ENCODE measurements at regions not wholly inside any gene's neighbourhood (a gene's known extent, or its start where the extent isn't known, plus 50 kb on each side); places are given as distances from the start of the nearest gene placed in this dataset.
A peak's percentile ranks its signal among the peaks of the same experiment; 100 is the strongest.

GRCh38 chr6:105982761-105983540 lies 103.2 kb upstream of the PRDM1 start:
- DNase-seq, result no peak
- Histone ChIP-seq H3K4me3 (ENCODE audit: low read depth in 2 of 2, low read length in 1 of 2) (no peak overlapping the region), H3K79me2 (ENCODE audit: insufficient read depth) (no peaks in the 10 kb centered on the region), H3K4me2 (no peak overlapping the region), H3K9ac (no peak overlapping the region), H2AFZ (ENCODE audit: low read depth) (no peak overlapping the region), H3K4me1 (ENCODE audit: control insufficient read depth in 1 of 2, insufficient read depth in 2 of 2, low read depth in 1 of 2, low read length in 1 of 2) (peaks cover 0 to 6% of the 10 kb centered on the region in 2 experiments; a peak in 1 of 4 replicates), H3K27me3 (ENCODE audit: insufficient read depth) (no peaks in the 10 kb centered on the region), H3K36me3 (replicated peaks in 1 of 2; ENCODE audit: control insufficient read depth in 1 of 2, insufficient read depth in 2 of 2, low read length in 1 of 2) (no peaks in the 10 kb centered on the region), H3K9me3 (no peaks in the 10 kb centered on the region), H3K27ac (ENCODE audit: low read depth in 2 of 2, low read length in 1 of 2) (no peak overlapping the region), H4K20me1 (ENCODE audit: insufficient read depth) (no peaks in the 10 kb centered on the region), H3K9me2 (no peaks in the 10 kb centered on the region), H3F3A (replicated peaks; ENCODE audit: insufficient read depth) (peaks cover 4% of the 10 kb centered on the region)
- ChIA-PET POLR2A (no interaction called here), CTCF (no interaction called here)
- WGBS (ENCODE audit: low lambda C conversion rate), result 56% methylated on average over 2 of the region's 2 CpGs
- TF ChIP-seq FOXJ3 (CRISPR knock-in tag; IDR thresholded peaks at IDR 0.05) (no peak), TCF12 (IDR thresholded peaks at IDR 0.05) (no peak), FOXM1 (IDR thresholded peaks at IDR 0.05; ENCODE audit: low read depth) (no peak), EP300 (IDR thresholded peaks at IDR 0.05; ENCODE audit: borderline replicate concordance in 1 of 2, low read depth in 1 of 2, low read length in 1 of 2) (no peak), RXRA (IDR thresholded peaks at IDR 0.05; ENCODE audit: borderline replicate concordance, low read depth) (no peak), NRF1 (IDR thresholded peaks at IDR 0.05; ENCODE audit: low read depth, low read length) (no peak), FOSL2 (IDR thresholded peaks at IDR 0.05; ENCODE audit: borderline replicate concordance, low read depth) (no peak), YY1 (IDR thresholded peaks at IDR 0.05; ENCODE audit: low read depth) (no peak), MXI1 (IDR thresholded peaks at IDR 0.05; ENCODE audit: low read depth, low read length) (no peak), RFX5 (IDR thresholded peaks at IDR 0.05; ENCODE audit: low read length) (no peak), GABPA (IDR thresholded peaks at IDR 0.05; ENCODE audit: low read depth) (no peak)
- TF ChIP-seq, protein P1, sequence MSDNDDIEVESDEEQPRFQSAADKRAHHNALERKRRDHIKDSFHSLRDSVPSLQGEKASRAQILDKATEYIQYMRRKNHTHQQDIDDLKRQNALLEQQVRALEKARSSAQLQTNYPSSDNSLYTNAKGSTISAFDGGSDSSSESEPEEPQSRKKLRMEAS (IDR thresholded peaks at IDR 0.05; ENCODE audit: low read depth), result no peak
- TF ChIP-seq, protein P2, sequence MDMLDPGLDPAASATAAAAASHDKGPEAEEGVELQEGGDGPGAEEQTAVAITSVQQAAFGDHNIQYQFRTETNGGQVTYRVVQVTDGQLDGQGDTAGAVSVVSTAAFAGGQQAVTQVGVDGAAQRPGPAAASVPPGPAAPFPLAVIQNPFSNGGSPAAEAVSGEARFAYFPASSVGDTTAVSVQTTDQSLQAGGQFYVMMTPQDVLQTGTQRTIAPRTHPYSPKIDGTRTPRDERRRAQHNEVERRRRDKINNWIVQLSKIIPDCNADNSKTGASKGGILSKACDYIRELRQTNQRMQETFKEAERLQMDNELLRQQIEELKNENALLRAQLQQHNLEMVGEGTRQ (IDR thresholded peaks at IDR 0.05; ENCODE audit: borderline replicate concordance, low read depth, low read length), result no peak
- TF ChIP-seq, protein P3, sequence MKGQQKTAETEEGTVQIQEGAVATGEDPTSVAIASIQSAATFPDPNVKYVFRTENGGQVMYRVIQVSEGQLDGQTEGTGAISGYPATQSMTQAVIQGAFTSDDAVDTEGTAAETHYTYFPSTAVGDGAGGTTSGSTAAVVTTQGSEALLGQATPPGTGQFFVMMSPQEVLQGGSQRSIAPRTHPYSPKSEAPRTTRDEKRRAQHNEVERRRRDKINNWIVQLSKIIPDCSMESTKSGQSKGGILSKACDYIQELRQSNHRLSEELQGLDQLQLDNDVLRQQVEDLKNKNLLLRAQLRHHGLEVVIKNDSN (IDR thresholded peaks at IDR 0.05; ENCODE audit: borderline replicate concordance, low read depth), result no peak

- Histone ChIP-seq H3K79me2 (ENCODE audit: insufficient read depth) (no peaks in the 10 kb centered on the region), H3K36me3 (replicated peaks in 1 of 2; ENCODE audit: control insufficient read depth in 1 of 2, insufficient read depth in 2 of 2, low read length in 1 of 2) (no peaks in the 10 kb centered on the region), H4K20me1 (ENCODE audit: insufficient read depth) (no peaks in the 10 kb centered on the region), H3F3A (replicated peaks; ENCODE audit: insufficient read depth) (peaks cover 4% of the 10 kb centered on the region), H3K9me3 (no peaks in the 10 kb centered on the region), H3K9me2 (no peaks in the 10 kb centered on the region), H3K4me1 (ENCODE audit: control insufficient read depth in 1 of 2, insufficient read depth in 2 of 2, low read depth in 1 of 2, low read length in 1 of 2) (peaks cover 0 to 6% of the 10 kb centered on the region in 2 experiments; a peak in 1 of 4 replicates), H3K27me3 (ENCODE audit: insufficient read depth) (no peaks in the 10 kb centered on the region), H3K4me3 (ENCODE audit: low read depth in 2 of 2, low read length in 1 of 2) (no peak overlapping the region), H3K27ac (ENCODE audit: low read depth in 2 of 2, low read length in 1 of 2) (no peak overlapping the region), H2AFZ (ENCODE audit: low read depth) (peak overlapping the region; percentile 77; the same call in 1 of the 2 replicates), H3K4me2 (no peak overlapping the region), H3K9ac (no peak overlapping the region)
- POLR2A ChIA-PET, result no interaction called here
- DNase-seq, result no peak
- CTCF ChIA-PET, result no interaction called here
- 77% methylated on average over 12 of the region's 15 CpGs for WGBS (ENCODE audit: low lambda C conversion rate)
- TF ChIP-seq RAD21 (IDR thresholded peaks at IDR 0.05; ENCODE audit: low read length) (no peak), NFIC (IDR thresholded peaks at IDR 0.05; ENCODE audit: borderline replicate concordance) (no peak), MXI1 (IDR thresholded peaks at IDR 0.05; ENCODE audit: low read depth, low read length) (no peak), NRF1 (IDR thresholded peaks at IDR 0.05; ENCODE audit: low read depth, low read length) (no peak), FOXJ3 (CRISPR knock-in tag; IDR thresholded peaks at IDR 0.05) (no peak), ZBTB33 (IDR thresholded peaks at IDR 0.05; ENCODE audit: borderline replicate concordance, low read depth) (no peak), FOXM1 (IDR thresholded peaks at IDR 0.05; ENCODE audit: low read depth) (no peak), RXRA (IDR thresholded peaks at IDR 0.05; ENCODE audit: borderline replicate concordance, low read depth) (no peak), EP300 (IDR thresholded peaks at IDR 0.05; ENCODE audit: borderline replicate concordance in 1 of 2, low read depth in 1 of 2, low read length in 1 of 2) (no peak)
- TF ChIP-seq, protein P4, sequence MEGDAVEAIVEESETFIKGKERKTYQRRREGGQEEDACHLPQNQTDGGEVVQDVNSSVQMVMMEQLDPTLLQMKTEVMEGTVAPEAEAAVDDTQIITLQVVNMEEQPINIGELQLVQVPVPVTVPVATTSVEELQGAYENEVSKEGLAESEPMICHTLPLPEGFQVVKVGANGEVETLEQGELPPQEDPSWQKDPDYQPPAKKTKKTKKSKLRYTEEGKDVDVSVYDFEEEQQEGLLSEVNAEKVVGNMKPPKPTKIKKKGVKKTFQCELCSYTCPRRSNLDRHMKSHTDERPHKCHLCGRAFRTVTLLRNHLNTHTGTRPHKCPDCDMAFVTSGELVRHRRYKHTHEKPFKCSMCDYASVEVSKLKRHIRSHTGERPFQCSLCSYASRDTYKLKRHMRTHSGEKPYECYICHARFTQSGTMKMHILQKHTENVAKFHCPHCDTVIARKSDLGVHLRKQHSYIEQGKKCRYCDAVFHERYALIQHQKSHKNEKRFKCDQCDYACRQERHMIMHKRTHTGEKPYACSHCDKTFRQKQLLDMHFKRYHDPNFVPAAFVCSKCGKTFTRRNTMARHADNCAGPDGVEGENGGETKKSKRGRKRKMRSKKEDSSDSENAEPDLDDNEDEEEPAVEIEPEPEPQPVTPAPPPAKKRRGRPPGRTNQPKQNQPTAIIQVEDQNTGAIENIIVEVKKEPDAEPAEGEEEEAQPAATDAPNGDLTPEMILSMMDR (IDR thresholded peaks at IDR 0.05), result no peak
Observed at GRCh38 chr6:105981888-105982358, 104.2 kb upstream of the PRDM1 start.
